GM23248 (cell line): ENCODE measurements at regions not wholly inside any gene's neighbourhood (a gene's known extent, or its start where the extent isn't known, plus 50 kb on each side); places are given as distances from the start of the nearest gene placed in this dataset.

Source experiments
- EZH2 ChIP-seq: fragments of 200-600 bp; sonication (generic); IDR thresholded peaks from 2 replicates; pipeline ENCODE4 v1.6.1; 2018; ENCODE audit warnings: antibody characterized with exemption, mild to moderate bottlenecking; ENCODE audit not compliant: insufficient read depth, poor library complexity, severe bottlenecking
- EZH2phosphoT487 ChIP-seq: fragments of 200-600 bp; sonication (generic); IDR thresholded peaks from 2 replicates; pipeline ENCODE4 v1.6.1; 2018; ENCODE audit warnings: antibody characterized with exemption, moderate library complexity, mild to moderate bottlenecking, low read depth; ENCODE audit not compliant: insufficient read depth

- no peak for TF ChIP-seq EZH2
- TF ChIP-seq EZH2phosphoT487: no peak
Measured at GRCh38 chr12:131365821-131366260, 345.0 kb upstream of the SFSWAP start.
